GM06990 (cell line): ENCODE measurements at regions not wholly inside any gene's neighbourhood (a gene's known extent, or its start where the extent isn't known, plus 50 kb on each side); places are given as distances from the start of the nearest gene placed in this dataset.

ENCODE experiments used
- DNase-seq: peaks from one replicate; pipeline ENCODE4 v3.0.0-alpha.2; 2011; ENCODE audit not compliant: insufficient read length; ENCODE audit errors: extremely low read depth
- H3K27me3 ChIP-seq: replicated peaks from 2 replicates; pipeline ENCODE4 v1.6.0; 2011; ENCODE audit warnings: low read length; ENCODE audit not compliant: control insufficient read depth, insufficient read depth
- H3K36me3 ChIP-seq: 2 replicates; pipeline ENCODE4 v1.5.1; 2011; ENCODE audit warnings: low read length; ENCODE audit not compliant: control insufficient read depth, insufficient read depth
- H3K4me3 ChIP-seq: replicated peaks from 2 replicates; pipeline ENCODE4 v1.5.1; 2011; ENCODE audit warnings: low read depth, mild to moderate bottlenecking, control low read depth, low read length
- TF ChIP-seq, protein P1 (sequence below): IDR thresholded peaks from 2 replicates; pipeline ENCODE4 v1.5.1; 2011; ENCODE audit warnings: low read length, control low read depth, mild to moderate bottlenecking, inconsistent platforms; ENCODE audit not compliant: insufficient read depth, poor library complexity, severe bottlenecking

DNA sequence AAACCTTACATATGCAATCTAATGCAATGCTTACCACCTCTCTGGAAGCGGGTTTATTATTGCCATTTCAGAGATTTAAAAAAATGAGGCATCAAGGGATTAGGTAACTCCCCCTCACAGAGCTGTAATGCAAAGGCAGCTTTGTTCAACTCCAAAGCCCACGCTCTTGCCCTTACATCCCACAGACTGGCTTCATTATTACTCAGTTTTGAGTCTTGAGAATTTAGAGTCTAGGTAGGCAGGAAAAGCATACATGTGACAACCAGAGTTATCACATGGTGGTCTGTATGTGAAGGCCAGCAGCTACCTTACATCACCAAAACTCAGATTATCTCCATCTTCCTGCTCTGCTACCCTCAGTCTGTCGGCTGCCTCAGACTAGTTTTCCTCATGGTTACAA lies 326.9 kb downstream of the UACA start:
- TF ChIP-seq, protein P1, sequence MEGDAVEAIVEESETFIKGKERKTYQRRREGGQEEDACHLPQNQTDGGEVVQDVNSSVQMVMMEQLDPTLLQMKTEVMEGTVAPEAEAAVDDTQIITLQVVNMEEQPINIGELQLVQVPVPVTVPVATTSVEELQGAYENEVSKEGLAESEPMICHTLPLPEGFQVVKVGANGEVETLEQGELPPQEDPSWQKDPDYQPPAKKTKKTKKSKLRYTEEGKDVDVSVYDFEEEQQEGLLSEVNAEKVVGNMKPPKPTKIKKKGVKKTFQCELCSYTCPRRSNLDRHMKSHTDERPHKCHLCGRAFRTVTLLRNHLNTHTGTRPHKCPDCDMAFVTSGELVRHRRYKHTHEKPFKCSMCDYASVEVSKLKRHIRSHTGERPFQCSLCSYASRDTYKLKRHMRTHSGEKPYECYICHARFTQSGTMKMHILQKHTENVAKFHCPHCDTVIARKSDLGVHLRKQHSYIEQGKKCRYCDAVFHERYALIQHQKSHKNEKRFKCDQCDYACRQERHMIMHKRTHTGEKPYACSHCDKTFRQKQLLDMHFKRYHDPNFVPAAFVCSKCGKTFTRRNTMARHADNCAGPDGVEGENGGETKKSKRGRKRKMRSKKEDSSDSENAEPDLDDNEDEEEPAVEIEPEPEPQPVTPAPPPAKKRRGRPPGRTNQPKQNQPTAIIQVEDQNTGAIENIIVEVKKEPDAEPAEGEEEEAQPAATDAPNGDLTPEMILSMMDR, result no peak
- Histone ChIP-seq H3K36me3 (no peaks in the 10 kb centered on the region), H3K27me3 (peaks cover 2% of the 10 kb centered on the region), H3K4me3 (no peak overlapping the region)
- DNase-seq, result peak; percentile 33

DNA sequence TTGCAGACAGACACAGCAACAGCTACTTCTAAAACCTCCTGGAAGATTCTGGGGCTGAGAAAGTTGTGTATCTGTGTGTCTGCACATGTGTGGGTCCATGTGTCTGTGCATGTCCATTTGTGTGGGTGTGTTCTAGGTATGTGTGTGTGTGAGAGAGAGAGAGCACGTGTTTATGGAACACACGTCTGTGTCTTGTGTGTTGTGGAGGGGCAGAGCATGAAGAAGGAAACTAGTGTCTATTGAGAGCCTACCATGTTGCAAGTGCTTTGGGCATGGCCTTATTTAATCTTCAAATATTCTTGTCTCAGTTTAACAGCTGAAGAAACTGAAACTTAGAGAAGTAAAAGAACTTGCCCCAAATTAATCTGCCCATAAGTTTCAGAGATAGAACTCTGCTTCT lies 327.5 kb downstream of the UACA start:
- H3K36me3 ChIP-seq, result no peaks in the 10 kb centered on the region
- no peak overlapping the region for H3K4me3 ChIP-seq
- peak; percentile 27 for DNase-seq
- TF ChIP-seq, protein P1, result no peak
- peaks cover 2% of the 10 kb centered on the region for H3K27me3 ChIP-seq

DNA sequence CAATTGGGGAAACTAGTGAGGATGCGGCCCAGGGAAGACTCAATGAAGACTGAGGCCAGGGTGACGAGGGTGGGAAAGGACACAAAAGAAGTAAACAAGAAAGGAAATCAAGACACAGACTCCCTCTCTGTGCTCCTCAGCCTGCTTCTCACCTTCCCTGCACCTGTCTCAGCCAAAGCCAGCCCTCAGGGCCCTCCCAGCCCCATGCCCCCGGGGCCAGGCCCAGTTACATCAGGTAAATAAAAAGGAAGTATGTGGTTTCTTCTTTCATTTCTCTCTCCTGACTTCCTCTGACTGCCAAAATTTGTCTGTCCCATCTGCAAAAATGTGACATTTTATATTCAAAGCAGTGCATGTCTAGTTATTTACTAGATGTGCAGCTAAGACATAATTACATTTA lies 328.0 kb downstream of the UACA start:
- Histone ChIP-seq H3K27me3 (no peaks in the 10 kb centered on the region; the same call in 1 of the 2 replicates), H3K4me3 (no peak overlapping the region), H3K36me3 (no peaks in the 10 kb centered on the region)
- TF ChIP-seq, protein P1, result no peak
- DNase-seq, result peak; percentile 60

DNA sequence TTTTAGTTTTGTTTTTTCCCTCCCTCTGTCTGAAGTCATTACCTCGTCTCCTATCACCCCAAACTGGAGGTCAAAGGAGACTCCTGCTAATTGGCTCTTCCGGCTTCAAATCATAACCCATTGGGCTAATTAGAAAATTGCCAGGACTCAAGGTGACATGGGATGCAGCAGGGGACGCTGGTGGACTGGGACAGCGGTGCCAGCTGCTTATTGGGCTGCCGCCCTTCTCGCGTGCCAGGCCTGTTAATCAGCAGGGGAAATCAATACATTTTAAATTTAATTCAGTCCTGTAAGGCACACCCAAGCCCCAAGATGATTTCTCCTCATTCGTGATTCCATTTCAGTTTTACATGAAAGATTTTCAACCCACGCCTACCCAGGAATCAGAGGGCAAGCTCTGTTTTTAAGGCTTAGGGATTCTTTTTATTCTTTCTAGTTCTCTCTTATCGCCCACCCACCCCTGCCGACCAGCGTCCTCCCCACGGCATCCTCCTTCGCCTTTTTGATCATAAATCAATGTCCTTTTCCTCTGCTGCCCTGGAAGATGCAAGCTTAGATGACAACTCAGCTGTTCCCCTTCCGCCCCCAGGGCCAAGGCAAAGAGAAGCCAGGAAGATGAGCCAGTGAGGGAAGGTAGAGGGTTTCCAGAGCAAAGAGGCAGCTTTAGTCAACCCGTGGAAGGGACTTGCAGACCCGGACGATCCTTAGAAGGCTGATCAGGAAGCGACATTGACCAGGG lies 329.6 kb downstream of the UACA start:
- no peak overlapping the region for H3K4me3 ChIP-seq
- TF ChIP-seq, protein P1, result no peak
- DNase-seq, result no peak
- H3K36me3 ChIP-seq, result no peaks in the 10 kb centered on the region
- H3K27me3 ChIP-seq, result no peaks in the 10 kb centered on the region; the same call in 1 of the 2 replicates

DNA sequence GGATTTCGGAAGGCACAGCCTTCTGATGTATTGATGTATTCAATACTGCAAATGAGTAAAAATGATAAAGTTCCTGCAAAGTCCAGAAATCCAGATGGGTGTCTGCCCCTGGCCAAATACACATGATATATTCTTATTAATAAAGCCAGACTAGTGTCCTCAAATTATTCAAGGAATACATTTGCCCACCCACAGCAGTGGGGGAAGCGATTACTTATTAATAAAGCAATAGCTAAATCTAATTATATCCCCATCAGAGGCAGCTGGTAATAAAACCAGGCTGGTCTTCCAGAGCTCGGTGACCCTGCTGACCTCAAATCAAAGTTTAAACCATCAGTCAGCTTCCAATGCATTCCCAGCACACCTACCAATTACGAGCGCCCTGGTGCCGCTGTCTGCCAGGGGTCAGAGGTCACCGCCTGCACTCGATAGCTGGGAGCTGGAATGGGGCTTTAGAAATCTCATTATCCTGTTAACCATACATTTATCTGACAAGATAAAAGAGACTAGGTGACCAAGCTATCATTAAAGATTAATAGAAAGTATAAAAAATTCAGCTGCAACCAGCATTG lies 330.3 kb downstream of the UACA start:
- no peak for DNase-seq
- Histone ChIP-seq H3K36me3 (no peaks in the 10 kb centered on the region), H3K4me3 (no peak overlapping the region), H3K27me3 (no peaks in the 10 kb centered on the region; the same call in 1 of the 2 replicates)
- TF ChIP-seq, protein P1, result no peak
